K562 (cell line): ENCODE measurements at regions not wholly inside any gene's neighbourhood (a gene's known extent, or its start where the extent isn't known, plus 50 kb on each side); places are given as distances from the start of the nearest gene placed in this dataset.

Source experiments
- FOXK2 ChIP-seq, 2 experiments: fragments of 450-650 bp; IDR thresholded peaks in 1 of 2; conservative IDR thresholded peaks in 1 of 2; 2 replicates each; pipeline ENCODE4 v1.6.1; 2016; ENCODE audit warnings: low read depth in 2 of 2, mild to moderate bottlenecking in 1 of 2
- ZZZ3 ChIP-seq: fragments of 450-650 bp; IDR thresholded peaks from 2 replicates; pipeline ENCODE4 v1.6.1; 2016; ENCODE audit warnings: antibody characterized with exemption, mild to moderate bottlenecking, moderate library complexity

- TF ChIP-seq ZZZ3: no peak
- no peak for TF ChIP-seq FOXK2 (conservative IDR thresholded peaks at IDR 0.05 in 1 of 2, IDR thresholded peaks at IDR 0.05 in 1 of 2; ENCODE audit: low read depth in 2 of 2)
Measured at GRCh38 chr16:16985707-16986106, 485.1 kb downstream of the XYLT1 start.
